Astrocyte of the spinal cord (primary cell): ENCODE measurements at regions not wholly inside any gene's neighbourhood (a gene's known extent, or its start where the extent isn't known, plus 50 kb on each side); places are given as distances from the start of the nearest gene placed in this dataset.

ENCODE experiments used
- DNase-seq: peaks from one replicate; pipeline ENCODE4 v3.0.0; 2011; ENCODE audit warnings: low read depth, low spot score
- H3K4me3 ChIP-seq: 2 replicates; pipeline ENCODE4 v1.5.1; 2011; ENCODE audit warnings: low read depth, mild to moderate bottlenecking, low read length, moderate library complexity
- in situ Hi-C: cut with HindIII; loops from 2 replicates; pipeline ENCODE4 v1.10.0; 2017; ENCODE audit warnings: low sequenced_read_pairs
- TF ChIP-seq, protein P1 (sequence below): IDR thresholded peaks from 2 replicates; pipeline ENCODE4 v1.5.1; 2012; ENCODE audit warnings: low read depth, mild to moderate bottlenecking, low read length, inconsistent platforms

DNA sequence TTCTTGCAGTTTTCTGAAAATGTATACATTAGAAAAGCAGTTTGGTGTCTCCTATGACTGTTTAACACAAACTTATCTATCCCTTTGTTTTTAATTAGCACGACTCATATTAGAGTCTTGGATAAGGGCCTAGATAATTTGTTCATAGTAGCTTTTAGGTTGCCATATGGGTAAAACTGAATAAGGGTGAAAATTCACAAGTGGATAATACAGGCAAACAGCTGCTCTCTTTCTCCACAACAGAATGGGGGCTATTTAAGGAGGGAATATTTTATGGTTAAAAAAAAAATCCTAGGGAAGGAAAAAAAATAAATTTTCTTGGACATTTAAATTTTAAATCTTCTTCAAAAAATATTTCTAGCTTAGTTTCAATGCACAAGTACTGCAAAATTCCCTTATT, 1416.1 kb downstream of the GATA3 start:
- TF ChIP-seq, protein P1, sequence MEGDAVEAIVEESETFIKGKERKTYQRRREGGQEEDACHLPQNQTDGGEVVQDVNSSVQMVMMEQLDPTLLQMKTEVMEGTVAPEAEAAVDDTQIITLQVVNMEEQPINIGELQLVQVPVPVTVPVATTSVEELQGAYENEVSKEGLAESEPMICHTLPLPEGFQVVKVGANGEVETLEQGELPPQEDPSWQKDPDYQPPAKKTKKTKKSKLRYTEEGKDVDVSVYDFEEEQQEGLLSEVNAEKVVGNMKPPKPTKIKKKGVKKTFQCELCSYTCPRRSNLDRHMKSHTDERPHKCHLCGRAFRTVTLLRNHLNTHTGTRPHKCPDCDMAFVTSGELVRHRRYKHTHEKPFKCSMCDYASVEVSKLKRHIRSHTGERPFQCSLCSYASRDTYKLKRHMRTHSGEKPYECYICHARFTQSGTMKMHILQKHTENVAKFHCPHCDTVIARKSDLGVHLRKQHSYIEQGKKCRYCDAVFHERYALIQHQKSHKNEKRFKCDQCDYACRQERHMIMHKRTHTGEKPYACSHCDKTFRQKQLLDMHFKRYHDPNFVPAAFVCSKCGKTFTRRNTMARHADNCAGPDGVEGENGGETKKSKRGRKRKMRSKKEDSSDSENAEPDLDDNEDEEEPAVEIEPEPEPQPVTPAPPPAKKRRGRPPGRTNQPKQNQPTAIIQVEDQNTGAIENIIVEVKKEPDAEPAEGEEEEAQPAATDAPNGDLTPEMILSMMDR, result no peak
- H3K4me3 ChIP-seq, result no peak overlapping the region
- DNase-seq, result no peak
- in situ Hi-C loops, result no loop called here

DNA sequence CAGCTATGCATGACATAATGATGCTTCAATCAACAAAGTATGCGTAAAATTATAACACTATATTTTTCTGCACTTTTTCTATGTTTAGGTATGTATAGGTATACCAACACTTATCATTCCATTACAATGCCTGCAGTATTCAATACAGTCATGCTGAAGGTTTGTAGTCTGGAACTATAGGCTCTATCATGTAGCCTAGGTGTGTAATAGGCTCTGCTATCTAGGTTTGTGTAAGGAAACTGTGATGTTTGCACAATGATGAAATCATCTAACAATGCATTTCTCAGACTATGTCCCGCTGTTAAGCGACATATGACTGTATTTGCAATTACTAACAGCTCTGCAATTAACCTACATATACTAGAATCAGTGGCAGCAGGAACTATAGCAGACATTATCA, 1447.5 kb downstream of the GATA3 start:
- TF ChIP-seq, protein P1, result no peak
- H3K4me3 ChIP-seq, result no peak overlapping the region
- in situ Hi-C loops, result no loop called here
- DNase-seq, result no peak

DNA sequence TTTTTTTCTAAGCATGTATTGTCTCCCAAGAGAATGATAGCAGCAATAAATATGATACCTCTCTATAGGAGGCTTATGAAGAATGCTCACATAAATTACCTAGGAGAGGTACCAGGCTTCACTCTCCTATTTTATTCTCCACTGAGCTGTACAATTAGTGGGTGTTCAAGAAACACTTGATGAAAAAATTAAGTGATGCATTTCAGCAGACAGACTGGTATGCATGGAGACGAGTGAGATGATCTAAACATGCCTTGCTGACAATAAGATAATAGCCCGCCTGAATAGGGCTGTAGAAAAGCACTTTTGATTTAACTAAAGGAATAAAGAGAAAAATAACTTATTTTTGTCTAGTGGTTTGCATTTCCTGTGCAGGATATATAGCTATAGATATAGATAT, 1449.7 kb downstream of the GATA3 start:
- no peak overlapping the region for H3K4me3 ChIP-seq
- TF ChIP-seq, protein P1, result no peak
- DNase-seq, result no peak
- in situ Hi-C loops, result no loop called here

DNA sequence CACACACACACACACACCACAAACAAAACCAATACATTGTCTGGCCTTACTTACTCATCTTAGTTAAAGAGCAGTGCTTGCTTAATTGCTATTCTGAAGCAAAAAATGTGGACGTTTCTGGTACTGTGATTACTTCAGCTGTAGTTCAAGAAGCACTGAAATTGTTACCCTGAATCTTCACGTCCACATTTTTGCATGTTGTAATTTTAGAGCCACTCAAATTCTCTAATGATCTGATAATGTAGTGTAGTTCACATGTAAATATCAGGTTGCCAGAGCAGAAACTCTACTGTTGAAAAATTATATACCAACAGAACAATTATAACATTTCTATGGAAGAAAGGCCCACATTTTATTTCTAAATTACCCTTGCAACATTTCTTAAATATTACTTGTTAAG, 1451.1 kb downstream of the GATA3 start:
- in situ Hi-C loops, result no loop called here
- TF ChIP-seq, protein P1, result no peak
- no peak overlapping the region for H3K4me3 ChIP-seq
- no peak for DNase-seq

DNA sequence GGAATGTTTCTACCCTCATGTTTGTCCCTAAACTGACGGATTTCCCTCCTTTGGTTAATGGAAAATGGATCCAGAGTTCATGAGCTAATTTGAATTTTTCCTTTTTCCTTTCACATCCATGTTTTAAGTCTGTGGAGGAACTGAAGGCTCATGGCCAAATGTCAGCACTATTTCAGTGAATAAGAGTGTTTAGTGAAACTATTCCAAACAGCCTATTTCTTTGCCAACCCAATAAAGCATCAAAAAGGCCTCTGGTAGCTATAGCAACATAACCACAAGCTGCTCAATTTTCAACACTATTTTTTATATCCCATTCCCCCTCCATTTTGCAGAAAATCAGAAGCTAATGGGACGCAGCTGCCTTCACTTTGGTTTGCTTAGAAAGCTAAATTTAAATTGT, 1454.1 kb downstream of the GATA3 start:
- TF ChIP-seq, protein P1, result no peak
- no peak overlapping the region for H3K4me3 ChIP-seq
- in situ Hi-C loops, result no loop called here
- no peak for DNase-seq

DNA sequence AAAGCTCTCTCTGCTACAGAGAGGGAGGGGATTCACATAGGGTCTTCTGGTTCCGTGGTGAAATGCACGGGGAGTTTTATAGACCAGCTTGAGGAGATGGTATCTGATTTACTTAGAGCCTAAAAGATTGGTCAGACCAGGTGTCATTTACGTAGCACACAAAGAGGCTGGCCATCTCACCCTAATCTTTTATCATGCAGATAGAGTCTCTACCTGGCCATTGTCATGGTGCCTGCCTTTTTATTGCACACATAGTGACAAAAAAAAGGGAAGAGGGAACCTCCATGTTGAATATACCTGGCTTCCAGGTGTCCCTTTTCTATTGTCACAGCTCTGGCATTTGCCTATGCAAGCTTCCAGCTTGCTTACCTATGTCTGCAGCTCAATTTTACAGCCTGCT, 1456.1 kb downstream of the GATA3 start:
- in situ Hi-C loops, result no loop called here
- H3K4me3 ChIP-seq, result no peak overlapping the region
- DNase-seq, result no peak
- TF ChIP-seq, protein P1, result no peak

DNA sequence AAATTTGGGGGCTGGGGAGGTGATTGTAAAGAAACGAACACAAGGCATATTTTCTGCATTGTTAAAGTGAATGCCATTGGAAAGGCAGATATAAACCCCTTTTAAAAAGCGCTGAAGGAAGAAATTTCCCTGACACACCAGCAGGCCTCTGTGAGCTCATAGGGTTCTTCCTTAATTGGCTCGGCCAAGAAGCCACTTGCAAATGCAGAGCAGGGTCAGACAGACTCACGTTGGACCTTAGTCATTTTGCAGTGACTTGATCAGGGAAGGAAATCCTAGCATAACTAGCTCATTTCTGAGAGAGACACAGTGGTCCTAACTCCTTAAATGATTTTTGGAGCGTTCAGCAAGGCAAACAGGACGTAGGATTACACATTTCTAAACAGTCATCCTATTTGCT, 1461.4 kb downstream of the GATA3 start:
- no peak for DNase-seq
- no peak overlapping the region for H3K4me3 ChIP-seq
- in situ Hi-C loops, result no loop called here
- TF ChIP-seq, protein P1, result no peak
